Fibroblast of pulmonary artery (primary cell): ENCODE measurements at regions not wholly inside any gene's neighbourhood (a gene's known extent, or its start where the extent isn't known, plus 50 kb on each side); places are given as distances from the start of the nearest gene placed in this dataset.

Source experiments
- DNase-seq: peaks from one replicate; pipeline ENCODE4 v3.0.0-alpha.2; 2010; ENCODE audit warnings: low read depth
- H3K4me3 ChIP-seq: replicated peaks from 2 replicates; pipeline ENCODE4 v1.5.1; 2011; ENCODE audit warnings: low read depth, mild to moderate bottlenecking, control low read depth, low read length, moderate library complexity
- CTCF ChIP-seq: IDR thresholded peaks from 2 replicates; pipeline ENCODE4 v1.5.1; 2011; ENCODE audit warnings: mild to moderate bottlenecking, control low read depth, low read length, inconsistent platforms; ENCODE audit errors: missing control alignments

- TF ChIP-seq CTCF: no peak
- no peak for DNase-seq
- H3K4me3 ChIP-seq: no peak overlapping the region
Observed at GRCh38 chr12:60252359-60253096, 656.7 kb downstream of the SLC16A7 start.

- no peak for DNase-seq
- TF ChIP-seq CTCF: no peak
Observed at GRCh38 chr12:60255044-60255443, 659.2 kb downstream of the SLC16A7 start.

GRCh38 chr12:60257063-60257462 is 661.2 kb downstream of the SLC16A7 start:
- TF ChIP-seq CTCF: peak; percentile 21
- peak; percentile 68 for DNase-seq
- H3K4me3 ChIP-seq: no peak overlapping the region

More at GRCh38 chr12:60255044-60255443, 659.2 kb downstream of the SLC16A7 start:
- no peak overlapping the region for H3K4me3 ChIP-seq

GRCh38 chr12:60259225-60259624 is 663.4 kb downstream of the SLC16A7 start:
- no peak for TF ChIP-seq CTCF
- no peak for DNase-seq
- H3K4me3 ChIP-seq: no peak overlapping the region

- H3K4me3 ChIP-seq: no peak overlapping the region
- TF ChIP-seq CTCF: no peak
- no peak for DNase-seq
Observed at GRCh38 chr12:60262378-60262777, 666.5 kb downstream of the SLC16A7 start.

GRCh38 chr12:60263161-60263560 is 667.3 kb downstream of the SLC16A7 start:
- TF ChIP-seq CTCF: no peak
- DNase-seq: no peak
- H3K4me3 ChIP-seq: no peak overlapping the region
